Astrocyte (in vitro differentiated cells and primary cell): ENCODE measurements at regions not wholly inside any gene's neighbourhood (a gene's known extent, or its start where the extent isn't known, plus 50 kb on each side); places are given as distances from the start of the nearest gene placed in this dataset.

Experiments used
- DNase-seq: peaks from one replicate; pipeline ENCODE4 v3.0.0-alpha.2; 2010; ENCODE audit warnings: low read depth
- FAIRE-seq: peaks from 2 replicates; lab custom pipeline; 2011; peaks lifted over from hg19 to GRCh38; lab: Jason Lieb, UNC
- H2AFZ ChIP-seq: 2 replicates; pipeline ENCODE4 v1.6.0; 2012; ENCODE audit warnings: low read depth, low read length, inconsistent platforms
- H3K27ac ChIP-seq: 2 replicates; pipeline ENCODE4 v1.5.1; 2011; ENCODE audit warnings: low read depth, low read length, inconsistent platforms
- H3K27me3 ChIP-seq: 2 replicates; pipeline ENCODE4 v1.6.0; 2011; ENCODE audit warnings: low read length, inconsistent platforms; ENCODE audit not compliant: insufficient read depth
- H3K36me3 ChIP-seq: 2 replicates; pipeline ENCODE4 v1.5.1; 2011; ENCODE audit warnings: low read length, inconsistent platforms; ENCODE audit not compliant: insufficient read depth
- H3K4me1 ChIP-seq: 2 replicates; pipeline ENCODE4 v1.5.1; 2011; ENCODE audit warnings: low read length, inconsistent platforms; ENCODE audit not compliant: insufficient read depth
- H3K4me2 ChIP-seq: 2 replicates; pipeline ENCODE4 v1.6.0; 2012; ENCODE audit warnings: low read length, inconsistent platforms
- H3K4me3 ChIP-seq: 2 replicates; pipeline ENCODE4 v1.5.1; 2011; ENCODE audit warnings: low read depth, mild to moderate bottlenecking, low read length, inconsistent platforms; ENCODE audit not compliant: insufficient read depth
- H3K79me2 ChIP-seq: 2 replicates; pipeline ENCODE4 v1.6.0; 2012; ENCODE audit warnings: mild to moderate bottlenecking, low read length, inconsistent platforms; ENCODE audit not compliant: insufficient read depth
- H3K9ac ChIP-seq: 2 replicates; pipeline ENCODE4 v1.6.0; 2012; ENCODE audit warnings: mild to moderate bottlenecking, low read length, inconsistent platforms
- H3K9me3 ChIP-seq: 2 replicates; pipeline ENCODE4 v1.5.1; 2012; ENCODE audit warnings: low read depth, mild to moderate bottlenecking, low read length, inconsistent platforms; ENCODE audit not compliant: insufficient read depth
- H4K20me1 ChIP-seq: 2 replicates; pipeline ENCODE4 v1.6.0; 2012; ENCODE audit warnings: low read length, inconsistent platforms; ENCODE audit not compliant: insufficient read depth
- H3K27ac Mint-ChIP-seq: one replicate; pipeline ENCODE4 v1.8.0; 2021; ENCODE audit warnings: mild to moderate bottlenecking, mixed read lengths; ENCODE audit not compliant: unreplicated experiment
- H3K27me3 Mint-ChIP-seq: one replicate; pipeline ENCODE4 v1.8.0; 2021; ENCODE audit warnings: low read depth, mixed read lengths; ENCODE audit not compliant: unreplicated experiment
- H3K36me3 Mint-ChIP-seq: one replicate; pipeline ENCODE4 v1.8.0; 2021; ENCODE audit warnings: low read depth, mixed read lengths; ENCODE audit not compliant: unreplicated experiment
- H3K4me1 Mint-ChIP-seq: one replicate; pipeline ENCODE4 v1.8.0; 2021; ENCODE audit warnings: low read depth, mixed read lengths; ENCODE audit not compliant: unreplicated experiment
- H3K4me3 Mint-ChIP-seq: one replicate; pipeline ENCODE4 v1.8.0; 2021; ENCODE audit warnings: mild to moderate bottlenecking, moderate library complexity, mixed read lengths; ENCODE audit not compliant: unreplicated experiment
- H3K9me3 Mint-ChIP-seq: one replicate; pipeline ENCODE4 v1.8.0; 2021; ENCODE audit warnings: mild to moderate bottlenecking, mixed read lengths; ENCODE audit not compliant: unreplicated experiment
- EZH2 ChIP-seq: IDR thresholded peaks from 2 replicates; pipeline ENCODE4 v1.6.1; 2012; ENCODE audit warnings: mild to moderate bottlenecking, low read length, inconsistent platforms; ENCODE audit not compliant: insufficient read depth
- TF ChIP-seq, protein P1 (sequence below): IDR thresholded peaks from 2 replicates; pipeline ENCODE4 v1.5.1; 2011; ENCODE audit warnings: low read depth, mild to moderate bottlenecking, inconsistent platforms, low read length, moderate library complexity; ENCODE audit not compliant: insufficient read depth

DNA sequence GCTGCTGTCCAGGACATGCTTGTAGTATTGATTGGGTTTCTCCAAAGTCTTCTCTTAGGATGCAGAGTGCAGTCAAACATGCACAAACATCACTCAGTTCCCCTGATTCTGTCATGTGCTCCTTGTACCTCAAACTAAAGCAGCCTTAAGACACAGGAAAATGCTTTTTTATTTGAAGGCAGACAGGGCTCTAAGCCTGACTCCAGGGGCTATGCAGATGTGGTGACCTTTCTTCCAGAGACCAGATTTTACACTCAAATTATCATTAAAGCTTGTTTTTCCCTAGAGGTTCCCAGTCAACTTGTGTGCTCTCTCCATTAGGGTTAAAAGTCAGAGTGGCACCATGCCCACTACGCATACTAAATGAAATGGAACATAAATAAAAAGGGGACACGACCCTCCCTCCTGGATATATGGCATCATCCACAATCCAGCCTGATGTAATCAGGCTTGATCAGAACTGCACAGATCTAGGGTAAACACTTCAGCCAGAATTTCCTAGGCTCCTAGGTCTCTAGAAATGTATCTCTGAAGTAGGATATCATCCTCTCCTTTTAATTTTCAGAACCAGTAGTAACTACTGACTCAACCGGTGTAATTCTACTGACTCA, 771.1 kb downstream of the NR2F1-AS1 start:
- DNase-seq (no peak), FAIRE-seq (no peak)
- no peaks in the 10 kb centered on the region for H3K4me1 Mint-ChIP-seq
- no peaks in the 10 kb centered on the region for H3K27me3 Mint-ChIP-seq
- Histone ChIP-seq H3K27ac (no peak overlapping the region), H3K4me2 (no peak overlapping the region), H2AFZ (no peak overlapping the region), H3K36me3 (no peaks in the 10 kb centered on the region), H3K79me2 (no peaks in the 10 kb centered on the region), H3K9me3 (no peaks in the 10 kb centered on the region), H3K4me1 (no peaks in the 10 kb centered on the region), H3K4me3 (no peak overlapping the region), H4K20me1 (no peaks in the 10 kb centered on the region), H3K27me3 (no peaks in the 10 kb centered on the region), H3K9ac (no peak overlapping the region)
- no peaks in the 10 kb centered on the region for H3K9me3 Mint-ChIP-seq
- H3K27ac Mint-ChIP-seq, result no peak overlapping the region
- no peaks in the 10 kb centered on the region for H3K36me3 Mint-ChIP-seq
- H3K4me3 Mint-ChIP-seq, result no peak overlapping the region
- TF ChIP-seq, protein P1, sequence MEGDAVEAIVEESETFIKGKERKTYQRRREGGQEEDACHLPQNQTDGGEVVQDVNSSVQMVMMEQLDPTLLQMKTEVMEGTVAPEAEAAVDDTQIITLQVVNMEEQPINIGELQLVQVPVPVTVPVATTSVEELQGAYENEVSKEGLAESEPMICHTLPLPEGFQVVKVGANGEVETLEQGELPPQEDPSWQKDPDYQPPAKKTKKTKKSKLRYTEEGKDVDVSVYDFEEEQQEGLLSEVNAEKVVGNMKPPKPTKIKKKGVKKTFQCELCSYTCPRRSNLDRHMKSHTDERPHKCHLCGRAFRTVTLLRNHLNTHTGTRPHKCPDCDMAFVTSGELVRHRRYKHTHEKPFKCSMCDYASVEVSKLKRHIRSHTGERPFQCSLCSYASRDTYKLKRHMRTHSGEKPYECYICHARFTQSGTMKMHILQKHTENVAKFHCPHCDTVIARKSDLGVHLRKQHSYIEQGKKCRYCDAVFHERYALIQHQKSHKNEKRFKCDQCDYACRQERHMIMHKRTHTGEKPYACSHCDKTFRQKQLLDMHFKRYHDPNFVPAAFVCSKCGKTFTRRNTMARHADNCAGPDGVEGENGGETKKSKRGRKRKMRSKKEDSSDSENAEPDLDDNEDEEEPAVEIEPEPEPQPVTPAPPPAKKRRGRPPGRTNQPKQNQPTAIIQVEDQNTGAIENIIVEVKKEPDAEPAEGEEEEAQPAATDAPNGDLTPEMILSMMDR, result no peak
- TF ChIP-seq EZH2, result no peak

DNA sequence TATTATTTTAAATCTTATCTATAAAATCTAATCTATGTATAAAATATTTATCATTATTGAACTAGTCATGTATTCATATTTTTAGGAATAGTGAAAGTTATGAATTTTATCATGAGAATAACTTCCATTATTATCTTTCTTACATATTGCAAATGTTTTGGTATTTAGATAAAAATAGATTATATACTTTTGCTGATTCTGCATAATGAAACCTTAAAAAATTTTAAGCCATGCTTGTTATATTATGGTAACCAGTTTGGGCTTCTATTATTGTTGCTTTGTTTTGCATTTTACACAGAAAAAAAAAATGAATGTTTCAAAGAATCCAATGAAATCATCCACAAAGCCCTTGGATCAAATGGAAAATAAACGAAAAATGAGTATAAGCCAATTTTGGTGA, 772.5 kb downstream of the NR2F1-AS1 start:
- no peak for TF ChIP-seq EZH2
- TF ChIP-seq, protein P1, result no peak
- Histone ChIP-seq H4K20me1 (no peaks in the 10 kb centered on the region), H3K9ac (no peak overlapping the region), H3K36me3 (no peaks in the 10 kb centered on the region), H3K27me3 (no peaks in the 10 kb centered on the region), H2AFZ (no peak overlapping the region), H3K27ac (no peak overlapping the region), H3K4me2 (no peak overlapping the region), H3K9me3 (no peaks in the 10 kb centered on the region), H3K79me2 (no peaks in the 10 kb centered on the region), H3K4me1 (no peaks in the 10 kb centered on the region), H3K4me3 (no peak overlapping the region)
- H3K4me3 Mint-ChIP-seq, result no peak overlapping the region
- no peak overlapping the region for H3K27ac Mint-ChIP-seq
- FAIRE-seq (no peak), DNase-seq (no peak)
- H3K9me3 Mint-ChIP-seq, result no peaks in the 10 kb centered on the region
- no peaks in the 10 kb centered on the region for H3K4me1 Mint-ChIP-seq
- H3K36me3 Mint-ChIP-seq, result no peaks in the 10 kb centered on the region
- H3K27me3 Mint-ChIP-seq, result no peaks in the 10 kb centered on the region

DNA sequence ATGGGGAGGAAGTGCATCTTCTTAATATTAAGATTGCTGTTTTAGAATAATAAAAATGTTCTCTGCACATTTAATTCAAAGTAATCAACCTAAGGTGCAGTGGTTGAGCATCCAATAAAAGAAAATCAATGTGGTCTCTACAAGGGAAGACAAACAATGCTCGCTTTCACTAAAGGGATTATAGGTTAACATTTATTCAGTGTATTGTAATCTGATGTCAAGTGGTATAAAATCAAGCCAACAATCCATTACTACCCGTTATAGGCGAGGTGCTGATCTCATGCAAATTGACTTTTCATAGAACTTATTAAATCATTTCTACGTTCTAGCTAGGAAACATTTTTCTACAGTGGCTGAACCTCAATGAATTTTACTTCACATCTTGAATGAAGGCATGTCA, 773.9 kb downstream of the NR2F1-AS1 start:
- H3K9ac ChIP-seq, result no peak overlapping the region
- H3K9me3 ChIP-seq, result no peaks in the 10 kb centered on the region
- H3K27ac ChIP-seq, result no peak overlapping the region
- no peaks in the 10 kb centered on the region for H3K9me3 Mint-ChIP-seq
- no peak overlapping the region for H3K27ac Mint-ChIP-seq
- no peaks in the 10 kb centered on the region for H3K4me1 Mint-ChIP-seq
- H2AFZ ChIP-seq, result no peak overlapping the region
- no peak for DNase-seq
- no peaks in the 10 kb centered on the region for H3K4me1 ChIP-seq
- no peaks in the 10 kb centered on the region for H3K27me3 Mint-ChIP-seq
- no peaks in the 10 kb centered on the region for H3K36me3 Mint-ChIP-seq
- H3K27me3 ChIP-seq, result no peaks in the 10 kb centered on the region
- no peak for FAIRE-seq
- H4K20me1 ChIP-seq, result no peaks in the 10 kb centered on the region
- no peaks in the 10 kb centered on the region for H3K79me2 ChIP-seq
- H3K36me3 ChIP-seq, result no peaks in the 10 kb centered on the region
- no peak overlapping the region for H3K4me2 ChIP-seq
- H3K4me3 Mint-ChIP-seq, result no peak overlapping the region
- no peak for TF ChIP-seq EZH2
- TF ChIP-seq, protein P1, result no peak
- no peak overlapping the region for H3K4me3 ChIP-seq
